ENCODE measurements at regions not wholly inside any gene's neighbourhood (a gene's known extent, or its start where the extent isn't known, plus 50 kb on each side); places are given as distances from the start of the nearest gene placed in this dataset.

GRCh38 chr5:158054223-158055110, 195.5 kb upstream of the CLINT1 start:
- TF ChIP-seq CTCF (IDR thresholded peaks at IDR 0.05), result no peak
- TF ChIP-seq POLR2A (IDR thresholded peaks at IDR 0.05), result no peak

Measured in Peyer's patch (tissue), 4 donors.